Activated CD4-positive, alpha-beta T cell treated with anti-CD3 and anti-CD28 coated beads, Interleukin-2, amount 10 ng/mL, durations not matched to agents 7 days and 5 days (primary cell): ENCODE measurements at regions not wholly inside any gene's neighbourhood (a gene's known extent, or its start where the extent isn't known, plus 50 kb on each side); places are given as distances from the start of the nearest gene placed in this dataset.

Source experiments
- CTCF ChIA-PET: fragments of 350-600 bp; sonication (Branson Sonifier 250); formaldehyde crosslinking; loops from one replicate; lab custom pipeline; 2021; ENCODE audit warnings: antibody characterized with exemption; lab: Charles Lee
- POLR2A ChIA-PET: fragments of 350-600 bp; sonication (Branson Sonifier 250); formaldehyde crosslinking; loops from one replicate; lab custom pipeline; 2021; ENCODE audit warnings: antibody characterized with exemption; lab: Charles Lee
- DNase-seq: peaks from one replicate; pipeline ENCODE4 v3.0.0-alpha.2; 2020
- H3K27ac Mint-ChIP-seq: one replicate; pipeline ENCODE4 v1.8.0; 2021; ENCODE audit warnings: mild to moderate bottlenecking, moderate library complexity, mixed read lengths
- H3K27me3 Mint-ChIP-seq: one replicate; pipeline ENCODE4 v1.8.0; 2021; ENCODE audit warnings: mixed read lengths
- H3K36me3 Mint-ChIP-seq: one replicate; pipeline ENCODE4 v1.8.0; 2021; ENCODE audit warnings: low read depth, mixed read lengths
- H3K4me1 Mint-ChIP-seq: one replicate; pipeline ENCODE4 v1.8.0; 2021; ENCODE audit warnings: mixed read lengths
- H3K4me3 Mint-ChIP-seq: one replicate; pipeline ENCODE4 v1.8.0; 2021; ENCODE audit warnings: mild to moderate bottlenecking, moderate library complexity, mixed read lengths
- H3K9me3 Mint-ChIP-seq: one replicate; pipeline ENCODE4 v1.8.0; 2021; ENCODE audit warnings: mixed read lengths

DNA sequence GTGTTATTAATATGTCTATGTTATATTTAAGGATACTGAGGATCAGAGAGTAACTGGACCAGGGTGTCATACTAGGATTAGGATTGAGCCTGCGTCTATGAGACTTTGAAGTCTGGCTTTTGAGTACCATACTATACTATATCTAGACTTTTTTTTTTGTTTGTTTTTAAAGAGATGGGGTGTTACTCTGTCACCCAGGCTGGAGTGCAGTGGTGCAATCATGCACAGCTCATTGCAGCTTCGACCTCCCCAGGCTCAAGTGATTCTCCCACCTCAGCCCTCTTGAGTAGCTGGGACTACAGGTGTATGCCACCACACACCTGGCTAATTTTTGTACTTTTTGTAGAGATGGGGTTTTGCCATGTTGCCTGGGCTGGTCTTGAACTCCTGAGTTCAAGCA, 66.2 kb upstream of the MAP4K3 start:
- H3K27me3 Mint-ChIP-seq, result peaks cover 14% of the 10 kb centered on the region
- no peaks in the 10 kb centered on the region for H3K9me3 Mint-ChIP-seq
- DNase-seq, result no peak
- H3K27ac Mint-ChIP-seq, result no peak overlapping the region
- POLR2A ChIA-PET, result no interaction called here
- no peak overlapping the region for H3K4me3 Mint-ChIP-seq
- no peaks in the 10 kb centered on the region for H3K4me1 Mint-ChIP-seq
- no peaks in the 10 kb centered on the region for H3K36me3 Mint-ChIP-seq
- CTCF ChIA-PET, result no interaction called here

GRCh38 chr2:39504790-39505335, 67.8 kb upstream of the MAP4K3 start:
- no peaks in the 10 kb centered on the region for H3K36me3 Mint-ChIP-seq
- no peak for DNase-seq
- peaks cover 16% of the 10 kb centered on the region for H3K27me3 Mint-ChIP-seq

GRCh38 chr2:39506215-39506614, 69.1 kb upstream of the MAP4K3 start:
- Mint-ChIP-seq H3K4me3 (no peak overlapping the region), H3K27ac (no peak overlapping the region), H3K9me3 (no peaks in the 10 kb centered on the region), H3K36me3 (no peaks in the 10 kb centered on the region), H3K27me3 (peaks cover 16% of the 10 kb centered on the region), H3K4me1 (no peaks in the 10 kb centered on the region)
- DNase-seq, result no peak
- ChIA-PET CTCF (interaction anchor here (0.6 kb wide), 1 partner anchor 115 kb away, joined by 3 read pairs; no protein-coding TSS in a partner anchor), POLR2A (no interaction called here)

More at GRCh38 chr2:39504790-39505335, 67.8 kb upstream of the MAP4K3 start:
- CTCF ChIA-PET, result no interaction called here
- POLR2A ChIA-PET, result no interaction called here
- no peaks in the 10 kb centered on the region for H3K9me3 Mint-ChIP-seq
- H3K4me1 Mint-ChIP-seq, result no peaks in the 10 kb centered on the region
- no peak overlapping the region for H3K27ac Mint-ChIP-seq
- no peak overlapping the region for H3K4me3 Mint-ChIP-seq

GRCh38 chr2:39508198-39508597, 71.1 kb upstream of the MAP4K3 start:
- Mint-ChIP-seq H3K27ac (no peak overlapping the region), H3K9me3 (no peaks in the 10 kb centered on the region), H3K4me1 (peaks cover 8% of the 10 kb centered on the region), H3K27me3 (peaks cover 8% of the 10 kb centered on the region), H3K36me3 (no peaks in the 10 kb centered on the region), H3K4me3 (no peak overlapping the region)
- no peak for DNase-seq
- CTCF ChIA-PET, result interaction anchor here (1.8 kb wide), 1 partner anchor 11 kb away, joined by 7 read pairs; no protein-coding TSS in a partner anchor
- POLR2A ChIA-PET, result no interaction called here

DNA sequence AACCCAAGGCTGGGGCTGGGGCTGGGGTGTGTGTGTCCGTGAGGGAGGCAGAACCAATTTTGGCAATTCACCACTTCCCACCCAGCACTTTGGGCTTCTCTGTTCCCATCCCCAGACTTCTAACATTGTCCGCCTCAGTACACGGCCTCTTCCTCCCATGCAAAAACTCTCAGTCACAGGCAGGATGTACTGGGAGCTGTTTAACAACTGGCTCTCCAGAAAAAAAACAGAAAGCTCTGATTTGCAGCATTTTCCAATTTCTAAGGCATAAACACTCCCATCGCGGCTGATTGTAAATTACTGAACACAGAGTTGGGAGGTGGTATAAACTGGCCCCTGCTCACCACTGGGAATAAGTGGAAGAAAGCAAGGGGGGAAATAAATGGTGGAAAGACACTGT, 73.1 kb upstream of the MAP4K3 start:
- Mint-ChIP-seq H3K27ac (no peak overlapping the region), H3K27me3 (peaks cover 3% of the 10 kb centered on the region), H3K4me3 (no peak overlapping the region), H3K4me1 (peaks cover 19% of the 10 kb centered on the region), H3K9me3 (no peaks in the 10 kb centered on the region), H3K36me3 (no peaks in the 10 kb centered on the region)
- CTCF ChIA-PET, result no interaction called here
- no peak for DNase-seq
- POLR2A ChIA-PET, result no interaction called here

DNA sequence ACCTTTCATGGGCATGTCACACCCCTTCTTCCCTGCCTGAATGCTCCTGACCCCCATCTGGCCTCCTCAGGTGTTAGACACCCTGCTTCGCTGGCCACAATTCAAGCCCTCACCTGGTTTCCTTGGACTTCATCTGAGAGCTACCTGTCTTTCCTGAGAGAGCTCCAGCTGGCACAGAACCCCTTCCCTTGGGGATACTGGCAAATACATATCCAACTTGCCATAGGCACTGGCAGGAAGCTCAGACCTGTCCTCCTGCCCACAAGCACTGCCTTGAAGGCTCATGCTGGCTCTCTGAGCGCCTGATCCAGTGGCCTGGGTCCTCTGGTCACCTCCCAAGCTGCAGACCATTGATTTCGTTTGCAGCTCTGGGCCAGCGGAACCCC, 74.1 kb upstream of the MAP4K3 start:
- DNase-seq, result no peak
- Mint-ChIP-seq H3K27me3 (peaks cover 3% of the 10 kb centered on the region), H3K4me1 (peaks cover 19% of the 10 kb centered on the region), H3K36me3 (no peaks in the 10 kb centered on the region), H3K4me3 (no peak overlapping the region), H3K27ac (no peak overlapping the region), H3K9me3 (no peaks in the 10 kb centered on the region)
- ChIA-PET CTCF (interaction anchor here (1.6 kb wide), 1 partner anchor 16 kb away, joined by 5 read pairs; no protein-coding TSS in a partner anchor), POLR2A (no interaction called here)

DNA sequence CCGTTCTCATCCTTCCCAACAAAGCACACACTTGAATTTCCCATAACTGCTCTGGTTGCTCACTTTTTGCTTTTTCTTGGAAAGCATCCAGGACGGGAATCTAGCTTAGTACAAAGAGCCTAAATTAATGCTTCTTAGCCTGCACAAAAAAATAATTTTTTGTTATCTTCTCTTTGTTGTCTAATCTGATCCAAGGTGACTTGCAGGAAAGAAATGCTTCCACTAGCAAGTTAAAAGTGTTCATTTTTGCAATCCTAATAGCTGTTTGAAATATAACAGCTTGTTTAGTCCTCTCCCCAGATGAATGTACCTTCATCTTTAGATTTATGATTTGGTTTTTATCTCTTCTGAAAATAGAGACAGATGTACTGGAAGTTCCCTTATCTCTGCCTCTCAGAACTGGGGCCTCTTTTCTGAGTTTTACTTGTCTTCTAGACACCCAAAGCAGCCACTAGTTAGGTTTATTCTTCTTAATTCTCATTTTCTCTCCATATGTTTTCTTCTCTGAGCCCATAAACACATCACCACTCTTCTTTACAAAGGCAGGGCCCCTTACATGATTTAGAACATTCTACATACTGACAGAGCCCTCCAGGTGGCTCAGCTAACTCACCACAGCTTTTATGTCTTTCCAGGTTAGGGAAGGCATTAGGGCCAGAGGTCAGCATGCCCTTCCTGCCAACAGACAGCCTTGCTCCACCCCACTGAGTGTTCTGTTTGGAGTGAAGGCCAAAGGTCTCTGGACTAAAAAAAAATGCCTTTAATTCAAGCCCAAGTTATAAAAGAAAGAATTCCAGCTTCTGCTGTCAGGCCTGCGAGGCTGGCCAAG, 74.7 kb upstream of the MAP4K3 start:
- ChIA-PET CTCF (interaction anchor here (1.0 to 1.6 kb wide), 2 partner anchors 17 to 20 kb away, joined by 3 to 5 read pairs; no protein-coding TSS in a partner anchor), POLR2A (no interaction called here)
- Mint-ChIP-seq H3K4me1 (peaks cover 19% of the 10 kb centered on the region), H3K9me3 (no peaks in the 10 kb centered on the region), H3K27ac (no peak overlapping the region), H3K36me3 (no peaks in the 10 kb centered on the region), H3K4me3 (no peak overlapping the region), H3K27me3 (peaks cover 3% of the 10 kb centered on the region)
- DNase-seq, result no peak

DNA sequence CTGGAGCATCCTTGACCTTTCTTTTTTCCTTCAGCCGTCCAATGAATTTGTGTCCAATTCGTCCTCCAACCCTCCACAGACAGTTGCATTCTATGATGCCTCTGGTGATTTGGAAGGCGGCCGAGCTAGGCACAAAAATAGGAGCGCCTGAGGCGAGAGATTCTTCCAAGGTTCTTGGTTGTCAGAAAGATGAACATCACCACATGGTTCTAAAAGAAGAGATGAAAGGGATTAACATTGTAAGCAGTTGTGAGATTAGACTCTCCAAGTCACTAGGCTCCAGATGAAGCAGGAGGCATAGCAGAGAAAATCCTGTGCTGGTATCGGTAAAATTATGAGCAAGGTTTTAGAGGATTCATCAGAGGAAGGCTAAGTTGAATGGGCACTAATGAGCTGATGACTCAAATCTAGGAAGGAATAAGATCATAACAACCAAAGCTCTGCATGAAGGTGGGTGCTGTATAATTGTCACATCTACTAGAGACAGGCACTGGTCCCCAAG, 75.4 kb upstream of the MAP4K3 start:
- CTCF ChIA-PET, result interaction anchor here (1.0 to 1.6 kb wide), 2 partner anchors 17 to 21 kb away, joined by 3 to 5 read pairs; no protein-coding TSS in a partner anchor
- Mint-ChIP-seq H3K4me1 (peaks cover 19% of the 10 kb centered on the region), H3K27ac (no peak overlapping the region), H3K36me3 (no peaks in the 10 kb centered on the region), H3K9me3 (no peaks in the 10 kb centered on the region), H3K4me3 (no peak overlapping the region), H3K27me3 (peaks cover 3% of the 10 kb centered on the region)
- POLR2A ChIA-PET, result no interaction called here
- DNase-seq, result no peak

DNA sequence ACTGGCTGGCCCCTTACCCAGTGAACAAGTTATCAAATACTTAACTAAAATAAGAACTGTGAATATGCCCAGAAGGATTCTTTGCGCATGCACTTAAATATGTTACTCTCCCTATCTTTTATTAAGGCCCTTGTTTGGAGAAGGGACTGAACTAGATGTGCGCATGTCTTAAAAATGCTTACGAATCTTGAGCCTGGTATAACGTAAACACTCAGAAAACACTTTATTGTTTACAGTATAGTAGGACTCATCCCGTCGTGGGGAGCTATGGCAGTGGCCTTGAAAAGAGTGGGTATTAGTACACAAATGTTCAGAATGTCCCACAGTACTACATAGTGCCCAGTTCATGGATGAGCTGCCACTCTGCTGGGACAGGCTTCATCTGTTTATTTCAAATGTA, 75.9 kb upstream of the MAP4K3 start:
- H3K27ac Mint-ChIP-seq, result no peak overlapping the region
- ChIA-PET CTCF (no interaction called here), POLR2A (no interaction called here)
- peaks cover 3% of the 10 kb centered on the region for H3K27me3 Mint-ChIP-seq
- H3K36me3 Mint-ChIP-seq, result no peaks in the 10 kb centered on the region
- no peak overlapping the region for H3K4me3 Mint-ChIP-seq
- DNase-seq, result no peak
- no peaks in the 10 kb centered on the region for H3K9me3 Mint-ChIP-seq
- peaks cover 19% of the 10 kb centered on the region for H3K4me1 Mint-ChIP-seq

DNA sequence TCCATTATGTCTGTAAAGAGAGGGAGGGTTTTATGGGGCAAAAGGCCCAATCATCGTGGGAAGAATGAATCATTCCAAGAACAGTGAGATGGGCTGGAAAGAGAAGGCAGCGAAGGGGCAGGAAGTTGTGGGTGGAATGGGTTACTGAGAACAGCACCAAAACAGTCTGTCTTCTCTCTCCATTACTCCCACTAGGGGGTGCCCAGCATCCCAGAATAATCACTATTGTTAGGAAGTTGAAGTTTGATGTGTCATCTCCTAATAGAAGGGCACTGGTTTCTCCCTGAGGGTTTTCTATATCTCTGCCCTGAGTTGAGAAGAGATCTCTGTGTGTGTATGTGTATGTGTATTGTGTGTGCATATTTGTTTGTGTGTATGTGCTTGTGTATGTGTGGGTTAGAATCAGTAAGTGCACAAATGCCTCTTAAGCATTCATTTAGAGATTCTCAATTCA, 76.6 kb upstream of the MAP4K3 start:
- Mint-ChIP-seq H3K4me1 (peaks cover 19% of the 10 kb centered on the region), H3K36me3 (no peaks in the 10 kb centered on the region), H3K4me3 (no peak overlapping the region), H3K27me3 (peaks cover 3% of the 10 kb centered on the region), H3K9me3 (no peaks in the 10 kb centered on the region), H3K27ac (no peak overlapping the region)
- peak; percentile 33 for DNase-seq
- POLR2A ChIA-PET, result no interaction called here
- CTCF ChIA-PET, result interaction anchor here (1.3 kb wide), 1 partner anchor 19 kb away, joined by 3 read pairs; no protein-coding TSS in a partner anchor

GRCh38 chr2:39514825-39515224, 77.7 kb upstream of the MAP4K3 start:
- POLR2A ChIA-PET, result no interaction called here
- CTCF ChIA-PET, result interaction anchor here (1.3 kb wide), 1 partner anchor 18 kb away, joined by 3 read pairs; no protein-coding TSS in a partner anchor
- no peaks in the 10 kb centered on the region for H3K27me3 Mint-ChIP-seq

DNA sequence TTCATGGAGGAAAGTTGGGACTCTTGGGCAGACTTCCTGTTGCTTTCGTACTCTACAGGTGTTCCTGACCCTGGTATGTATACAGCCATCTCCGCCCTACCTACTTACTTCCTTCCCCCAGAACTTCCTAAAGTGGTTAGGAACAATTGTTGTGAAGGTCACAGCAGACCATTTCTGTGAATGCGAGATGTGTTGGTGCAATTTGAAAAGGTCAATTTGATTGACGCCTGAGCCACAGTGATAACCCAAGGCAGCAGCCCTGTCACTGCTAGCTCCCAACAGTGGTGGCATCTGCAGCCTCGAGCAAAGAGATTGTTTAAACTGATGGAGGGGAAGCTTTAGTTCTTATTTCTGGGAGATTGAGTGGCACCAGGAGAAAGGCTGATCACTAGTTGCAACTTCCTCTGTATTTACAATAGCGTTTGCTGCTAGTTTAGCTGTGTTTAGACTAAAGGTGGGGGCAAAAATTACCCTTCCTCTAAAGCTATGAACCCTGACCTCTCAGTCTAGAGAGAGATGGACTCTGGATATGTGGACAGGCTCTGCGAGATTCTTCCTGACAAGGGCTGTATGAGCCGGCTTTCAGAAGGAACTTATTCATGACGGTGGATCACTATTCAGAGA, 78.3 kb upstream of the MAP4K3 start:
- ChIA-PET CTCF (interaction anchor here (1.2 kb wide), 1 partner anchor 23 kb away, joined by 3 read pairs; no protein-coding TSS in a partner anchor), POLR2A (no interaction called here)
- H3K27me3 Mint-ChIP-seq, result no peaks in the 10 kb centered on the region
- no peaks in the 10 kb centered on the region for H3K36me3 Mint-ChIP-seq
- no peak overlapping the region for H3K27ac Mint-ChIP-seq
- H3K9me3 Mint-ChIP-seq, result peaks cover 2% of the 10 kb centered on the region
- no peak overlapping the region for H3K4me3 Mint-ChIP-seq
- peaks cover 19% of the 10 kb centered on the region for H3K4me1 Mint-ChIP-seq
- no peak for DNase-seq

More at GRCh38 chr2:39514825-39515224, 77.7 kb upstream of the MAP4K3 start:
- H3K9me3 Mint-ChIP-seq, result no peaks in the 10 kb centered on the region
- H3K27ac Mint-ChIP-seq, result no peak overlapping the region
- no peak overlapping the region for H3K4me3 Mint-ChIP-seq
- H3K4me1 Mint-ChIP-seq, result peaks cover 19% of the 10 kb centered on the region
- H3K36me3 Mint-ChIP-seq, result no peaks in the 10 kb centered on the region
- DNase-seq, result no peak
